GM12875 (cell line): ENCODE measurements at regions not wholly inside any gene's neighbourhood (a gene's known extent, or its start where the extent isn't known, plus 50 kb on each side); places are given as distances from the start of the nearest gene placed in this dataset.

Experiments used
- H3K4me3 ChIP-seq: one replicate; pipeline ENCODE4 v1.5.1; 2011; ENCODE audit warnings: low read depth, low read length, control low read depth
- CTCF ChIP-seq: IDR thresholded peaks from 2 replicates; pipeline ENCODE4 v1.5.1; 2011; ENCODE audit warnings: low read depth, mild to moderate bottlenecking, control low read depth, inconsistent platforms, low read length, moderate library complexity, borderline replicate concordance; ENCODE audit not compliant: insufficient read depth

GRCh38 chr5:28561522-28561921, 1523.1 kb upstream of the CDH9 start:
- no peak for TF ChIP-seq CTCF
- no peak overlapping the region for H3K4me3 ChIP-seq

- TF ChIP-seq CTCF: no peak
- no peak overlapping the region for H3K4me3 ChIP-seq
Measured at GRCh38 chr5:28558196-28558595, 1519.8 kb upstream of the CDH9 start.

- H3K4me3 ChIP-seq: no peak overlapping the region
- TF ChIP-seq CTCF: no peak
Measured at GRCh38 chr5:28557114-28557513, 1518.7 kb upstream of the CDH9 start.

GRCh38 chr5:28549588-28549987, 1511.2 kb upstream of the CDH9 start:
- TF ChIP-seq CTCF: no peak
- H3K4me3 ChIP-seq: no peak overlapping the region

- TF ChIP-seq CTCF: no peak
- H3K4me3 ChIP-seq: no peak overlapping the region
Measured at GRCh38 chr5:28548856-28549255, 1510.5 kb upstream of the CDH9 start.

- TF ChIP-seq CTCF: no peak
- H3K4me3 ChIP-seq: no peak overlapping the region
Measured at GRCh38 chr5:28544501-28544900, 1506.1 kb upstream of the CDH9 start.

- no peak for TF ChIP-seq CTCF
Measured at GRCh38 chr5:28543473-28544098, 1505.2 kb upstream of the CDH9 start.

More at GRCh38 chr5:28543473-28544098, 1505.2 kb upstream of the CDH9 start:
- no peak overlapping the region for H3K4me3 ChIP-seq
